Endothelial cell of umbilical vein (primary cell): ENCODE measurements at regions not wholly inside any gene's neighbourhood (a gene's known extent, or its start where the extent isn't known, plus 50 kb on each side); places are given as distances from the start of the nearest gene placed in this dataset.

Experiments used
- BruUV-seq: library from RNA; stranded (reverse); fragments of 400-500 nt; replicated peaks from 2 replicates; lab custom pipeline; 2021; lab: Mats Ljungman, UMichigan
- CTCF ChIA-PET: fragments of 300-600, 350-600 bp; sonication (Branson Sonifier 250); formaldehyde crosslinking; loops from one replicate; lab custom pipeline; 2021; ENCODE audit warnings: antibody characterized with exemption, inconsistent platforms; lab: Charles Lee
- POLR2A ChIA-PET: fragments of 300-600, 350-600 bp; sonication (Branson Sonifier 250); formaldehyde crosslinking; loops from one replicate; lab custom pipeline; 2021; ENCODE audit warnings: antibody characterized with exemption, inconsistent platforms; lab: Charles Lee
- DNase-seq: peaks from one replicate; pipeline ENCODE4 v3.0.0-alpha.2; 2011; ENCODE audit warnings: low read depth, low spot score
- FAIRE-seq: peaks from 2 replicates; lab custom pipeline; 2011; peaks lifted over from hg19 to GRCh38; lab: Jason Lieb, UNC
- H2AFZ ChIP-seq: 2 replicates; pipeline ENCODE4 v1.6.0; 2012; ENCODE audit warnings: low read depth, low read length, control low read depth, inconsistent platforms
- H3K27ac ChIP-seq: 2 replicates; pipeline ENCODE4 v1.5.1; 2011; ENCODE audit warnings: low read depth, mild to moderate bottlenecking, control low read depth, low read length, moderate library complexity; ENCODE audit not compliant: insufficient read depth
- H3K27me3 ChIP-seq, 2 experiments: 2 replicates each; pipeline versions ENCODE4 v1.6.0 to v1.6.1; 2011; ENCODE audit warnings: low read length in 2 of 2, mixed read lengths in 1 of 2; ENCODE audit not compliant: control insufficient read depth in 2 of 2, insufficient read depth in 2 of 2
- H3K36me3 ChIP-seq, 2 experiments: 2 replicates in 1 of 2; 3 replicates in 1 of 2; pipeline ENCODE4 v1.5.1; 2011; ENCODE audit warnings: low read length in 2 of 2, mild to moderate bottlenecking in 1 of 2, moderate library complexity in 1 of 2; ENCODE audit not compliant: control insufficient read depth in 2 of 2, insufficient read depth in 2 of 2; ENCODE audit errors: extremely low read depth in 1 of 2
- H3K4me1 ChIP-seq: 3 replicates; pipeline ENCODE4 v1.5.1; 2011; ENCODE audit warnings: mild to moderate bottlenecking, low read length; ENCODE audit not compliant: control insufficient read depth, insufficient read depth; ENCODE audit errors: extremely low read depth
- H3K4me2 ChIP-seq: 2 replicates; pipeline ENCODE4 v1.6.1; 2011; ENCODE audit warnings: low read length, control low read depth, mixed read lengths; ENCODE audit not compliant: insufficient read depth
- H3K4me3 ChIP-seq, 3 experiments: fragments of 200-600 bp in 1 of 3; sonication (generic), shearing (Covaris generic) in 1 of 3; replicated peaks in 1 of 3; 2 replicates each; pipeline ENCODE4 v1.5.1; 2011 to 2016; ENCODE audit warnings: control low read depth in 3 of 3, low read length in 3 of 3, mild to moderate bottlenecking in 2 of 3, inconsistent platforms in 1 of 3, low read depth in 1 of 3, moderate library complexity in 1 of 3; ENCODE audit not compliant: insufficient read depth in 1 of 3
- H3K79me2 ChIP-seq: 2 replicates; pipeline ENCODE4 v1.6.0; 2012; ENCODE audit warnings: low read length, inconsistent platforms; ENCODE audit not compliant: control insufficient read depth, insufficient read depth
- H3K9ac ChIP-seq: replicated peaks from 2 replicates; pipeline ENCODE3; 2011; ENCODE audit warnings: low read length, control low read depth; ENCODE audit not compliant: insufficient read depth; ENCODE audit errors: extremely low read depth
- H3K9me1 ChIP-seq: replicated peaks from 3 replicates; pipeline ENCODE4 v1.6.0; 2011; ENCODE audit warnings: mild to moderate bottlenecking, low read length; ENCODE audit not compliant: control insufficient read depth, insufficient read depth; ENCODE audit errors: extremely low read depth
- H3K9me3 ChIP-seq: replicated peaks from 2 replicates; pipeline ENCODE4 v1.5.1; 2012; ENCODE audit warnings: low read length, inconsistent platforms; ENCODE audit not compliant: control insufficient read depth, insufficient read depth
- H4K20me1 ChIP-seq: replicated peaks from 2 replicates; pipeline ENCODE3; 2011; ENCODE audit warnings: mild to moderate bottlenecking, low read length; ENCODE audit not compliant: control insufficient read depth, insufficient read depth; ENCODE audit errors: extremely low read depth
- CTCF ChIP-seq, 2 donors: IDR thresholded peaks; 1 replicate in 1 of 2; 2 replicates in 1 of 2; pipeline ENCODE4 v1.5.1; 2011; ENCODE audit warnings: low read length in 2 of 2, mild to moderate bottlenecking in 2 of 2, moderate library complexity in 2 of 2, control low read depth in 1 of 2, inconsistent platforms in 1 of 2, low read depth in 1 of 2; ENCODE audit not compliant: insufficient read depth in 1 of 2; ENCODE audit errors: extremely low read depth in 1 of 2
- EZH2 ChIP-seq: IDR thresholded peaks from 2 replicates; pipeline ENCODE4 v1.6.1; 2012; ENCODE audit warnings: borderline replicate concordance, low read depth, mild to moderate bottlenecking, moderate library complexity, low read length, inconsistent platforms; ENCODE audit not compliant: severe bottlenecking
- FOS ChIP-seq: IDR thresholded peaks from 2 replicates; pipeline ENCODE4 v1.6.1; 2011; ENCODE audit warnings: mild to moderate bottlenecking, low read length, moderate library complexity, borderline replicate concordance; ENCODE audit not compliant: insufficient read depth
- GATA2 ChIP-seq: IDR thresholded peaks from 2 replicates; pipeline ENCODE4 v1.7.0; 2011; ENCODE audit warnings: low read depth, mild to moderate bottlenecking, moderate library complexity, mixed read lengths, low read length; ENCODE audit not compliant: insufficient read length, insufficient read depth
- JUN ChIP-seq: IDR thresholded peaks from 2 replicates; pipeline ENCODE4 v1.6.1; 2011; ENCODE audit warnings: borderline replicate concordance, low read depth; ENCODE audit not compliant: insufficient read length, insufficient read depth
- MAX ChIP-seq: IDR thresholded peaks from 2 replicates; pipeline ENCODE4 v1.6.1; 2011; ENCODE audit not compliant: insufficient read depth, insufficient read length
- MYC ChIP-seq: IDR thresholded peaks from one replicate; pipeline ENCODE4 v1.6.1; 2011; ENCODE audit warnings: mild to moderate bottlenecking, low read depth, low read length
- POLR2A ChIP-seq: IDR thresholded peaks from 2 replicates; pipeline ENCODE4 v1.6.1; 2012; ENCODE audit warnings: low read depth, mild to moderate bottlenecking, control low read depth, low read length
- POLR2AphosphoS5 ChIP-seq: IDR thresholded peaks from 2 replicates; pipeline ENCODE4 v1.6.1; 2012; ENCODE audit warnings: low read depth, mild to moderate bottlenecking, control low read depth, low read length, moderate library complexity; ENCODE audit not compliant: insufficient read depth
- dilution Hi-C: fragments of 300-500 bp; cut with MboI; formaldehyde crosslinking; loops from one replicate; pipeline ENCODE4 v1.15.0; 2019; ENCODE audit warnings: low sequenced_read_pairs; ENCODE audit not compliant: extremely low pct_ligation_motif_present
- intact Hi-C: fragments of 100-400 bp; cut with micrococcal nuclease; formaldehyde crosslinking; loops from one replicate; pipeline ENCODE4 v1.10.0; 2022

DNA sequence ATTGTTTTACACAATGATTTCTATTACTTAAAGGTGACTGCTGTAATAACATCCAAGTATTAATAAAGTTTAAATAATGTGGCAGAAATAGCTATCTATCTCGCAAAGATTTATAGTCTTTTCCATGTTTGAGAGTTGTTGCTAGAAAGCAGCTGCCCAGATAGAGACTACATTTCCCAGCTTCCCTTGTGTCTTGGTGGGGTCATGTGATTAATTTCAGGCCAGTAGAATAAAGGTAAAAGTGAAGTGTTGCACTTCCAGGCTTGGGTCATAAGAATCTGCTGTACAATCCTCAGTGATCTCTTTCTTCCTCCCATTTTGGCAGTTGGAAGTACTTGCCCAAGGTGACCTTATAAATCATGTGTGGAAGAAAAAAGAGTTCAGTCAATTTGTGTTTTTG lies 449.7 kb upstream of the USP15 start:
- Histone ChIP-seq H3K9me1 (no peaks in the 10 kb centered on the region), H2AFZ (no peak overlapping the region), H3K36me3 (no peaks in the 10 kb centered on the region), H3K9ac (no peak overlapping the region), H3K4me1 (no peaks in the 10 kb centered on the region), H3K4me3 (no peak overlapping the region), H3K9me3 (peaks cover 2% of the 10 kb centered on the region), H3K79me2 (no peaks in the 10 kb centered on the region), H3K27me3 (no peaks in the 10 kb centered on the region), H4K20me1 (no peaks in the 10 kb centered on the region), H3K4me2 (no peak overlapping the region), H3K27ac (no peak overlapping the region)
- ChIA-PET CTCF (no interaction called here), POLR2A (no interaction called here)
- FAIRE-seq = no peak
- TF ChIP-seq CTCF (IDR thresholded peaks at IDR 0.05; ENCODE audit: extremely low read depth in 1 of 2, insufficient read depth in 1 of 2, low read depth in 1 of 2, low read length in 2 of 2) (no peak), POLR2A (no peak), GATA2 (no peak), EZH2 (no peak), FOS (no peak), POLR2AphosphoS5 (no peak), MAX (no peak), MYC (no peak), JUN (no peak)
- dilution Hi-C loops (no loop called here), intact Hi-C loops (no loop called here)
- DNase-seq = no peak
- BruUV-seq = no TSS peak
